ENCODE measurements at regions not wholly inside any gene's neighbourhood (a gene's known extent, or its start where the extent isn't known, plus 50 kb on each side); places are given as distances from the start of the nearest gene placed in this dataset.

- no peak for DNase-seq
Measured at GRCh38 chr3:150116196-150116595, 145.5 kb upstream of the PFN2 start.

GRCh38 chr3:150114873-150115540 is 144.3 kb upstream of the PFN2 start:
- DNase-seq = no peak

- no peak for DNase-seq
Measured at GRCh38 chr3:150114273-150114672, 143.6 kb upstream of the PFN2 start.

- no peak for DNase-seq
Measured at GRCh38 chr3:150110097-150110496, 139.4 kb upstream of the PFN2 start.

GRCh38 chr3:150107429-150108175 is 136.9 kb upstream of the PFN2 start:
- no peak for DNase-seq

- DNase-seq = no peak
Measured at GRCh38 chr3:150106740-150107428, 136.2 kb upstream of the PFN2 start.

- no peak for DNase-seq
Measured at GRCh38 chr3:150105886-150106612, 135.4 kb upstream of the PFN2 start.

- no peak for DNase-seq
Measured at GRCh38 chr3:150105025-150105424, 134.3 kb upstream of the PFN2 start.

GRCh38 chr3:150104564-150104963 is 133.9 kb upstream of the PFN2 start:
- DNase-seq = no peak

- no peak for DNase-seq
Measured at GRCh38 chr3:150101016-150101415, 130.3 kb upstream of the PFN2 start.

GRCh38 chr3:150098621-150099020 is 127.9 kb upstream of the PFN2 start:
- DNase-seq = no peak

GRCh38 chr3:150097588-150097890 is 126.8 kb upstream of the PFN2 start:
- no peak for DNase-seq

- DNase-seq = no peak
Measured at GRCh38 chr3:150096700-150097587, 126.2 kb upstream of the PFN2 start.

GRCh38 chr3:150094150-150094933 is 123.6 kb upstream of the PFN2 start:
- no peak for DNase-seq

- DNase-seq = no peak
Measured at GRCh38 chr3:150091626-150092025, 120.9 kb upstream of the PFN2 start.

- DNase-seq = no peak
Measured at GRCh38 chr3:150090877-150091276, 120.2 kb upstream of the PFN2 start.

GRCh38 chr3:150090006-150090405 is 119.3 kb upstream of the PFN2 start:
- DNase-seq = no peak

- no peak for DNase-seq
Measured at GRCh38 chr3:150084128-150084527, 113.4 kb upstream of the PFN2 start.

GRCh38 chr3:150083655-150084042 is 113.0 kb upstream of the PFN2 start:
- DNase-seq = no peak

- no peak for DNase-seq
Measured at GRCh38 chr3:150082898-150083654, 112.4 kb upstream of the PFN2 start.

- no peak for DNase-seq
Measured at GRCh38 chr3:150081084-150081483, 110.4 kb upstream of the PFN2 start.

Measured in CD4-positive, alpha-beta T cell treated with Interferon alpha-2 for 1 hour (primary cell).